HFFc6 (cell line): ENCODE measurements at regions not wholly inside any gene's neighbourhood (a gene's known extent, or its start where the extent isn't known, plus 50 kb on each side); places are given as distances from the start of the nearest gene placed in this dataset.
"Not testable (repeated sequence)": the region's sequence is repeated elsewhere in the genome, so short reads cannot be mapped to it uniquely, and the experiment has no call there.

ENCODE experiments used
- DNase-seq: peaks from one replicate; pipeline ENCODE4 v3.0.0-alpha.2; 2018
- H3K27ac Mint-ChIP-seq: 2 replicates; pipeline ENCODE4 v1.8.0; 2020; ENCODE audit warnings: mild to moderate bottlenecking, mixed read lengths
- H3K27me3 Mint-ChIP-seq: 2 replicates; pipeline ENCODE4 v1.8.0; 2021; ENCODE audit warnings: mild to moderate bottlenecking, moderate library complexity, mixed read lengths; ENCODE audit not compliant: insufficient read depth
- H3K36me3 Mint-ChIP-seq: 2 replicates; pipeline ENCODE4 v1.8.0; 2021; ENCODE audit warnings: low read depth, mixed read lengths
- H3K4me1 Mint-ChIP-seq: 2 replicates; pipeline ENCODE4 v1.8.0; 2020; ENCODE audit warnings: low read depth, mixed read lengths
- H3K4me3 Mint-ChIP-seq: 2 replicates; pipeline ENCODE4 v1.8.0; 2020; ENCODE audit warnings: mild to moderate bottlenecking, moderate library complexity, mixed read lengths
- H3K9me3 Mint-ChIP-seq: 2 replicates; pipeline ENCODE4 v1.8.0; 2020; ENCODE audit warnings: mild to moderate bottlenecking, mixed read lengths
- CTCF ChIP-seq: fragments of 200-600 bp; sonication (generic); IDR thresholded peaks from 2 replicates; pipeline ENCODE4 v1.5.0; 2021; ENCODE audit warnings: antibody characterized with exemption, mild to moderate bottlenecking

GRCh38 chr4:62454535-62454934, 1254.4 kb downstream of the ADGRL3 start:
- no peak for TF ChIP-seq CTCF
- Mint-ChIP-seq H3K4me1 (no peaks in the 10 kb centered on the region), H3K36me3 (no peaks in the 10 kb centered on the region), H3K4me3 (no peak overlapping the region), H3K27ac (no peak overlapping the region), H3K9me3 (peaks cover 15% of the 10 kb centered on the region), H3K27me3 (no peaks in the 10 kb centered on the region)
- no peak for DNase-seq

- H3K4me3 Mint-ChIP-seq: no peak overlapping the region
- no peaks in the 10 kb centered on the region for H3K4me1 Mint-ChIP-seq
- H3K27me3 Mint-ChIP-seq: no peaks in the 10 kb centered on the region
- no peak for DNase-seq
- no peaks in the 10 kb centered on the region for H3K36me3 Mint-ChIP-seq
- TF ChIP-seq CTCF: no peak
- peaks cover 12% of the 10 kb centered on the region for H3K9me3 Mint-ChIP-seq
- H3K27ac Mint-ChIP-seq: no peak overlapping the region
These were observed 1250.6 kb downstream of the ADGRL3 start for GRCh38 chr4:62450740-62451139.

GRCh38 chr4:62449538-62449937, 1249.4 kb downstream of the ADGRL3 start:
- Mint-ChIP-seq H3K9me3 (peaks cover 18% of the 10 kb centered on the region), H3K27ac (no peak overlapping the region), H3K4me3 (no peak overlapping the region), H3K27me3 (no peaks in the 10 kb centered on the region), H3K4me1 (no peaks in the 10 kb centered on the region), H3K36me3 (no peaks in the 10 kb centered on the region)
- no peak for DNase-seq
- no peak for TF ChIP-seq CTCF

GRCh38 chr4:62448911-62449310, 1248.8 kb downstream of the ADGRL3 start:
- H3K9me3 Mint-ChIP-seq: peaks cover 23% of the 10 kb centered on the region
- no peak overlapping the region for H3K27ac Mint-ChIP-seq
- DNase-seq: no peak
- no peaks in the 10 kb centered on the region for H3K4me1 Mint-ChIP-seq
- no peaks in the 10 kb centered on the region for H3K36me3 Mint-ChIP-seq
- no peak for TF ChIP-seq CTCF
- no peaks in the 10 kb centered on the region for H3K27me3 Mint-ChIP-seq
- no peak overlapping the region for H3K4me3 Mint-ChIP-seq

- H3K27ac Mint-ChIP-seq: no peak overlapping the region
- H3K36me3 Mint-ChIP-seq: 0 out of 2 replicates have a peak, but pooled peaks cover 6% of the 10 kb centered on the region
- DNase-seq: no peak
- H3K4me1 Mint-ChIP-seq: no peaks in the 10 kb centered on the region
- peaks cover 44% of the 10 kb centered on the region for H3K9me3 Mint-ChIP-seq
- no peak overlapping the region for H3K4me3 Mint-ChIP-seq
- no peaks in the 10 kb centered on the region for H3K27me3 Mint-ChIP-seq
- TF ChIP-seq CTCF: no peak
These were observed 1238.9 kb downstream of the ADGRL3 start for GRCh38 chr4:62439051-62439450.

- TF ChIP-seq CTCF: no peak
These were observed 1234.8 kb downstream of the ADGRL3 start for GRCh38 chr4:62434921-62435320.

GRCh38 chr4:62431513-62432231, 1231.5 kb downstream of the ADGRL3 start:
- not testable (repeated sequence) for H3K4me3 Mint-ChIP-seq, H3K36me3 Mint-ChIP-seq, H3K4me1 Mint-ChIP-seq, H3K27ac Mint-ChIP-seq, DNase-seq, H3K27me3 Mint-ChIP-seq
- H3K9me3 Mint-ChIP-seq: peaks cover 24% of the 10 kb centered on the region

More at GRCh38 chr4:62434921-62435320, 1234.8 kb downstream of the ADGRL3 start:
- no peak overlapping the region for H3K4me3 Mint-ChIP-seq
- H3K36me3 Mint-ChIP-seq: 0 out of 2 replicates have a peak, but pooled peaks cover 6% of the 10 kb centered on the region
- no peaks in the 10 kb centered on the region for H3K27me3 Mint-ChIP-seq
- no peak for DNase-seq
- no peaks in the 10 kb centered on the region for H3K4me1 Mint-ChIP-seq
- H3K27ac Mint-ChIP-seq: no peak overlapping the region
- peaks cover 28% of the 10 kb centered on the region for H3K9me3 Mint-ChIP-seq
